Ovary (tissue), 7 donors: ENCODE measurements at regions not wholly inside any gene's neighbourhood (a gene's known extent, or its start where the extent isn't known, plus 50 kb on each side); places are given as distances from the start of the nearest gene placed in this dataset.

ENCODE experiments used
- DNase-seq, 5 donors: peaks; one replicate each; pipeline ENCODE4 v3.0.0-alpha.2; 2019 to 2020
- H3K27ac ChIP-seq, 2 donors: fragments of 200-600 bp; one replicate each; pipeline versions ENCODE4 v1.5.1 to v1.8.0; 2019 to 2022
- H3K27me3 ChIP-seq: fragments of 200-600 bp; one replicate; pipeline ENCODE4 v1.8.0; 2022
- H3K36me3 ChIP-seq: fragments of 200-600 bp; sonication (generic); one replicate; pipeline ENCODE4 v1.5.1; 2019
- H3K4me1 ChIP-seq: one replicate; pipeline ENCODE4 v1.8.1; 2013; ENCODE audit warnings: mild to moderate bottlenecking, moderate library complexity; ENCODE audit not compliant: insufficient read depth
- H3K4me3 ChIP-seq: fragments of 200-600 bp; sonication (generic); one replicate; pipeline ENCODE4 v1.5.1; 2017
- H3K9me3 ChIP-seq, 2 donors: fragments of 200-600 bp in 1 of 2; sonication (generic) in 1 of 2; one replicate each; pipeline versions ENCODE4 v1.5.1 to v1.8.1; 2013 to 2019; ENCODE audit warnings: mild to moderate bottlenecking in 1 of 2, moderate library complexity in 1 of 2
- EP300 ChIP-seq: sonication (generic); formaldehyde crosslinking; IDR thresholded peaks from one replicate; pipeline ENCODE4 v1.6.1; 2017; ENCODE audit warnings: antibody characterized with exemption
- POLR2A ChIP-seq: fragments of 450-650 bp; IDR thresholded peaks from one replicate; pipeline ENCODE4 v1.6.1; 2017; ENCODE audit warnings: antibody characterized with exemption, mild to moderate bottlenecking, moderate library complexity
- WGBS, 3 donors: extraction: QIAGEN DNeasy Blood & Tissue Kit in 1 of 3; methylation state at CpG; one replicate each; pipeline versions ENCODE4 v1.1.5 to v1.1.7; 2013 to 2017; 5-methylcytosine and 5-hydroxymethylcytosine counted together
- intact Hi-C, 4 donors: fragments of 100-400 bp; cut with DNase I; formaldehyde crosslinking; loops; one replicate each; pipeline versions ENCODE4 v1.11.0 to v1.15.1; 2022 to 2023
- TF ChIP-seq, protein P1 (sequence below), 3 donors: fragments of 450-650 bp in 2 of 3; fragments of 200-600 bp in 1 of 3; IDR thresholded peaks; one replicate each; pipeline versions ENCODE4 v1.5.1 to v1.8.0; 2016 to 2022; ENCODE audit warnings: antibody characterized with exemption in 3 of 3, mild to moderate bottlenecking in 1 of 3
- donor health status: DM: no; HTN: no; CAD: no; lungs with moderate emphysema.
- donor health status: DM: no; HTN: no; CAD: no.
- donor health status: Bipolar disorder and iron deficiency.
- donor health status: DM: no; HTN: no; CAD: no.
- donor health status: DM: yes; HTN: yes; CAD: no.

DNA sequence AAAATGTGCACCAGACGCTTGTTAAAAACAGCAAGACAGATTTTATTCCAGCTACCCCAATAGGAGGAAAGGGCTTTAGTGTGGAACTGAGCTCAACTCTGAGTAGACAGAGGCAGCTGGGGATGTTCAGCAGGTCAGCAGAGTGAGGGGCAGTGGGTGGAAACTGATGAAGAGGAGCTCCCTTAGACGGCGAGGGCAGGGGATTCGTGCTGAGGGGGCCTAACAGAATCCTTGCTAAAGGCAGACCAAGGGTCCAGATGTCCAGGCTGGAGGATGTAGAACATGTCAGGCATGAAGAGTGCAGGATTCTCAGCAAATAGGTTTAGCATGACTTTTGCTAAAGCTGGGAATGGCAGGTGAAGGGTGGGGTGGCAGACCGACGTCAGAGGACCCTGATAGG lies 71.9 kb upstream of the OLFM1 start:
- TF ChIP-seq EP300 (no peak), POLR2A (no peak)
- TF ChIP-seq, protein P1, sequence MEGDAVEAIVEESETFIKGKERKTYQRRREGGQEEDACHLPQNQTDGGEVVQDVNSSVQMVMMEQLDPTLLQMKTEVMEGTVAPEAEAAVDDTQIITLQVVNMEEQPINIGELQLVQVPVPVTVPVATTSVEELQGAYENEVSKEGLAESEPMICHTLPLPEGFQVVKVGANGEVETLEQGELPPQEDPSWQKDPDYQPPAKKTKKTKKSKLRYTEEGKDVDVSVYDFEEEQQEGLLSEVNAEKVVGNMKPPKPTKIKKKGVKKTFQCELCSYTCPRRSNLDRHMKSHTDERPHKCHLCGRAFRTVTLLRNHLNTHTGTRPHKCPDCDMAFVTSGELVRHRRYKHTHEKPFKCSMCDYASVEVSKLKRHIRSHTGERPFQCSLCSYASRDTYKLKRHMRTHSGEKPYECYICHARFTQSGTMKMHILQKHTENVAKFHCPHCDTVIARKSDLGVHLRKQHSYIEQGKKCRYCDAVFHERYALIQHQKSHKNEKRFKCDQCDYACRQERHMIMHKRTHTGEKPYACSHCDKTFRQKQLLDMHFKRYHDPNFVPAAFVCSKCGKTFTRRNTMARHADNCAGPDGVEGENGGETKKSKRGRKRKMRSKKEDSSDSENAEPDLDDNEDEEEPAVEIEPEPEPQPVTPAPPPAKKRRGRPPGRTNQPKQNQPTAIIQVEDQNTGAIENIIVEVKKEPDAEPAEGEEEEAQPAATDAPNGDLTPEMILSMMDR (IDR thresholded peaks at IDR 0.05): no peak
- no peaks in the 10 kb centered on the region for H3K36me3 ChIP-seq
- H3K27ac ChIP-seq: no peak overlapping the region
- H3K27me3 ChIP-seq: no peaks in the 10 kb centered on the region
- no peaks in the 10 kb centered on the region for H3K9me3 ChIP-seq
- DNase-seq: no peak
- WGBS, 3 donors: 70 to 74% (median 73%) methylated on average over 6 of the region's 6 CpGs
- no peak overlapping the region for H3K4me3 ChIP-seq
- no peaks in the 10 kb centered on the region for H3K4me1 ChIP-seq
- intact Hi-C loops: loop anchor here in 1 of 4 donors (10.0 kb wide), 1 partner anchor 59 kb away; no protein-coding TSS in a partner anchor

DNA sequence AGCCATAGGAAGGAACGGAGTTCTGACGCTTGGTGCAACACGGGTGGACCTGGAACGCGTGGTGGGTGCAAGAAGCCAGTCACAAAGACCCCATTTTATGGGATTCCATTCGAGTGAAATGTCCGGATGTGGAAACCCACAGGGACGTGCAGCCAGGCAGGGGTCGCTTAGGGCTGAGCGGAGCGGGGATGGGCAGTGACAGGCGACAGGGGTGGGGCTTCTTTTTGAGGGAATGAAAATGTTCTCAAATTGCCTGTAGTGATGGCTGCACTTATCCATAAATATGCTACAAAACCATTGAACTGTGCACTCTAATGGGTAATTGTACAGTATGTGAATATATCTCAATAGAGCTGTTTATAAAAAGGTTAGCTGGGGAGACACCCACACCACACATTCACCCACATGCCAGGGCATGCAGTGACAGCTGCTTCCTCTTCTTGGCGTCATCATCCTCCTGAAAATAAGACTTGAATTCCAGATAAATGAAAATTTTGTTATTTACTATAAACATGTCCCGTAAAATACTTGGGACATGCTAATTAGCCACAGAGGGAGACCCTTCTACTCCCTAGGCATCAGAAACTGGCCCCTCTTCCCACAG lies 71.3 kb upstream of the OLFM1 start:
- no peaks in the 10 kb centered on the region for H3K36me3 ChIP-seq
- TF ChIP-seq, protein P1 (IDR thresholded peaks at IDR 0.05): no peak
- TF ChIP-seq EP300: no peak
- TF ChIP-seq POLR2A: no peak
- intact Hi-C loops: loop anchor here in 1 of 4 donors (10.0 kb wide), 1 partner anchor 59 kb away; no protein-coding TSS in a partner anchor

DNA sequence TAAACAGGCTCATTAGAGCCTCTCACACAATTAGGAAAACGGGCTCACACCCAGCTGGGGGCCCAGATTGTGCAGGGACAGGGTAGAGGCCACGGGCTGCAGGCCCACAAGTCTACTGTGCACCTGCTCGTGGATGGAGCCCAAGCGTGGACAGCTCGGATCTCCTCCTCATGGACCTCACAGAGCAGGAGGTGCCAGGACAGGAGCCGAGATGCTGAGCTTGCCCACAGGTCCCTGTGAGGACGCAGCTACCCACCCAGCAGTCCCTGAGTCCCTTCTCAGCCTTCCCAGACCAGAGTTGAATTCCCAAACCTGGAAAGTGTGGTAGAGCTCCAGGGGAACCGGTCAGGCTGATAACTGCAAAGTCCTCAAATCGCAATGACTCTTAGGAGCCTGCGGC lies 70.6 kb upstream of the OLFM1 start:
- TF ChIP-seq, protein P1 (IDR thresholded peaks at IDR 0.05): no peak
- TF ChIP-seq EP300 (no peak), POLR2A (no peak)

More for the DNA sequence above, 71.3 kb upstream of the OLFM1 start:
- Histone ChIP-seq H3K4me3 (no peak overlapping the region), H3K27ac (no peak overlapping the region), H3K4me1 (no peaks in the 10 kb centered on the region), H3K9me3 (no peaks in the 10 kb centered on the region), H3K27me3 (no peaks in the 10 kb centered on the region)
- WGBS, 3 donors: 81 to 84% (median 82%) methylated on average over 14 of the region's 14 CpGs
- no peak for DNase-seq

DNA sequence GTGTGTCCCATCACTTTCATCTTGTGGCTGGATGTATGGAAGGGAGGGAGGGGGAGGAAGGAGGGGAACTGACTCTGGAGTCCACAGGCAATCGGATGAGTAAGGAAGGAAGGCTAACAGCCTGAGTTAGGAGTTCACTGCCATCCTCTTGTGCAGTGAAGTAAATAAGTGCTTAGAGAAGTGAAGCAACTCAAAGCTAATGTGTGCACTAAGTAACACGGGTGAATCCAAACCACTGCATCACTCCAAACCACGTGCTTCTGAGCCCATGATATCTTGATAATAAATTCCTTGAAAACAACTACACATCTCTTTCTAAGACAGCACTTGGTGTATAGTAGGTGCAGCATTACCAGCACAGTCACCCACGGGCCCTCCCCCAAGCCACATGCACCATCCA lies 69.6 kb upstream of the OLFM1 start:
- Histone ChIP-seq H3K4me3 (no peak overlapping the region), H3K9me3 (no peaks in the 10 kb centered on the region), H3K36me3 (no peaks in the 10 kb centered on the region), H3K27me3 (no peaks in the 10 kb centered on the region), H3K4me1 (no peaks in the 10 kb centered on the region), H3K27ac (no peak overlapping the region)
- 66 to 72% (median 69%) methylated on average over 4 of the region's 4 CpGs for WGBS, 3 donors
- DNase-seq: no peak
- TF ChIP-seq POLR2A (no peak), EP300 (no peak)
- TF ChIP-seq, protein P1 (IDR thresholded peaks at IDR 0.05): no peak
- intact Hi-C loops: loop anchor here in 1 of 4 donors (10.0 kb wide), 1 partner anchor 57 kb away; no protein-coding TSS in a partner anchor

More for the DNA sequence above, 70.6 kb upstream of the OLFM1 start:
- Histone ChIP-seq H3K27ac (no peak overlapping the region), H3K4me3 (no peak overlapping the region), H3K9me3 (no peaks in the 10 kb centered on the region), H3K27me3 (no peaks in the 10 kb centered on the region), H3K4me1 (no peaks in the 10 kb centered on the region), H3K36me3 (no peaks in the 10 kb centered on the region)
- no peak for DNase-seq
- intact Hi-C loops: loop anchor here in 1 of 4 donors (10.0 kb wide), 1 partner anchor 58 kb away; no protein-coding TSS in a partner anchor
- WGBS, 3 donors: 83 to 88% (median 88%) methylated on average over 10 of the region's 10 CpGs
